IMR-90 (cell line): ENCODE measurements at regions not wholly inside any gene's neighbourhood (a gene's known extent, or its start where the extent isn't known, plus 50 kb on each side); places are given as distances from the start of the nearest gene placed in this dataset.

Source experiments
- ATAC-seq: fragments of 200-7000 bp; cut with Tn5 transposase; 2 replicates; pipeline ENCODE4 v1.9.1; 2020; ENCODE audit warnings: low read depth, mild to moderate bottlenecking, moderate library complexity
- BruUV-seq: library from RNA; stranded (reverse); fragments of 400-500 nt; replicated peaks from 2 replicates; lab custom pipeline; 2021; lab: Mats Ljungman, UMichigan
- CTCF ChIA-PET: fragments of 300-600 bp; formaldehyde crosslinking; extraction: SDS; loops from one replicate; lab custom pipeline; 2021; ENCODE audit warnings: antibody characterized with exemption; lab: Yijun Ruan, JAX
- POLR2A ChIA-PET: fragments of 300-600 bp; sonication (Branson Sonifier 250); formaldehyde crosslinking; loops from one replicate; lab custom pipeline; 2022; ENCODE audit warnings: antibody characterized with exemption; ENCODE audit not compliant: unreplicated experiment; lab: Charles Lee
- DNase-seq: peaks from one replicate; pipeline ENCODE4 v3.0.0; 2013
- H2AFZ ChIP-seq: replicated peaks from 2 replicates; pipeline ENCODE3; 2013; ENCODE audit warnings: low read length, mild to moderate bottlenecking; ENCODE audit not compliant: poor library complexity
- H2AK5ac ChIP-seq: 2 replicates; pipeline ENCODE4 v1.6.1; 2013; ENCODE audit warnings: low read depth, low read length, inconsistent platforms
- H2AK9ac ChIP-seq: replicated peaks from 2 replicates; pipeline ENCODE3; 2013; ENCODE audit warnings: mild to moderate bottlenecking, low read depth, low read length, moderate library complexity; ENCODE audit not compliant: poor library complexity
- H2BK120ac ChIP-seq: 2 replicates; pipeline ENCODE4 v1.6.1; 2013; ENCODE audit warnings: low read depth, low read length, inconsistent platforms
- H2BK15ac ChIP-seq: 3 replicates; pipeline ENCODE4 v1.6.1; 2013; ENCODE audit warnings: low read depth, low read length, inconsistent platforms
- H2BK20ac ChIP-seq: 2 replicates; pipeline ENCODE4 v1.6.1; 2013; ENCODE audit warnings: low read depth, mild to moderate bottlenecking, inconsistent platforms, low read length, moderate library complexity
- H2BK5ac ChIP-seq: 2 replicates; pipeline ENCODE4 v1.6.1; 2013; ENCODE audit warnings: mild to moderate bottlenecking, low read depth, low read length, inconsistent platforms; ENCODE audit not compliant: poor library complexity, severe bottlenecking
- H3K14ac ChIP-seq: replicated peaks from 2 replicates; pipeline ENCODE4 v1.6.1; 2013; ENCODE audit warnings: low read depth, low read length, inconsistent platforms
- H3K18ac ChIP-seq: 2 replicates; pipeline ENCODE4 v1.6.1; 2013; ENCODE audit warnings: low read depth, low read length, control low read depth
- H3K23ac ChIP-seq: 2 replicates; pipeline ENCODE4 v1.6.1; 2013; ENCODE audit warnings: low read depth, low read length, inconsistent platforms
- H3K27ac ChIP-seq: 2 replicates; pipeline ENCODE4 v1.5.1; 2013; ENCODE audit warnings: mild to moderate bottlenecking, control low read depth, low read length; ENCODE audit not compliant: insufficient read depth
- H3K27me3 ChIP-seq: 2 replicates; pipeline ENCODE4 v1.6.1; 2013; ENCODE audit warnings: low read length; ENCODE audit not compliant: control insufficient read depth, insufficient read depth
- H3K36me3 ChIP-seq: 2 replicates; pipeline ENCODE4 v1.6.1; 2013; ENCODE audit warnings: low read length, mixed read lengths; ENCODE audit not compliant: control insufficient read depth, insufficient read depth
- H3K4ac ChIP-seq: 2 replicates; pipeline ENCODE4 v1.6.1; 2013; ENCODE audit warnings: low read depth, low read length, inconsistent platforms
- H3K4me1 ChIP-seq: 2 replicates; pipeline ENCODE4 v1.6.1; 2013; ENCODE audit warnings: low read length, mixed read lengths; ENCODE audit not compliant: control insufficient read depth, insufficient read depth
- H3K4me2 ChIP-seq: 2 replicates; pipeline ENCODE4 v1.6.1; 2013; ENCODE audit warnings: low read depth, mild to moderate bottlenecking, control low read depth, low read length, moderate library complexity
- H3K4me3 ChIP-seq: 2 replicates; pipeline ENCODE4 v1.5.1; 2013; ENCODE audit warnings: low read depth, mild to moderate bottlenecking, control low read depth, low read length, moderate library complexity; ENCODE audit not compliant: insufficient read depth
- H3K56ac ChIP-seq: 2 replicates; pipeline ENCODE4 v1.6.1; 2013; ENCODE audit warnings: low read length, inconsistent platforms; ENCODE audit not compliant: insufficient read depth; ENCODE audit errors: extremely low read depth
- H3K79me1 ChIP-seq, 2 experiments: 2 replicates each; pipeline ENCODE4 v1.6.1; 2013; ENCODE audit warnings: low read length in 2 of 2, inconsistent platforms in 1 of 2, low read depth in 1 of 2
- H3K9ac ChIP-seq: 2 replicates; pipeline ENCODE4 v1.6.1; 2013; ENCODE audit warnings: low read depth, low read length, control low read depth
- H3K9me1 ChIP-seq: 2 replicates; pipeline ENCODE4 v1.6.1; 2013; ENCODE audit warnings: low read length, inconsistent platforms; ENCODE audit not compliant: insufficient read depth
- H3K9me3 ChIP-seq: 2 replicates; pipeline ENCODE4 v1.6.1; 2013; ENCODE audit warnings: low read length; ENCODE audit not compliant: control insufficient read depth, insufficient read depth
- H4K20me1 ChIP-seq: 2 replicates; pipeline ENCODE4 v1.6.1; 2013; ENCODE audit warnings: low read length, inconsistent platforms; ENCODE audit not compliant: insufficient read depth
- H4K5ac ChIP-seq: 2 replicates; pipeline ENCODE4 v1.6.1; 2013; ENCODE audit warnings: mild to moderate bottlenecking, low read depth, low read length, control low read depth
- H4K8ac ChIP-seq, 2 experiments: 2 replicates each; pipeline ENCODE4 v1.6.1; 2013; ENCODE audit warnings: low read depth in 2 of 2, low read length in 2 of 2, control low read depth in 1 of 2, inconsistent platforms in 1 of 2
- H4K91ac ChIP-seq: 2 replicates; pipeline ENCODE4 v1.6.1; 2013; ENCODE audit warnings: low read depth, low read length, inconsistent platforms; ENCODE audit not compliant: insufficient read depth
- CEBPB ChIP-seq: IDR thresholded peaks from 2 replicates; pipeline ENCODE4 v1.6.1; 2012; ENCODE audit warnings: low read depth, low read length, improper control_type of control experiment
- WGBS, 2 experiments: methylation state at CpG; one replicate each; pipeline versions ENCODE4 v1.1.5 to v1.1.7; 2013; ENCODE audit warnings: missing lambda C conversion rate in 2 of 2; ENCODE audit not compliant: insufficient read length in 1 of 2; ENCODE audit errors: extremely low coverage in 2 of 2; 5-methylcytosine and 5-hydroxymethylcytosine counted together
- dilution Hi-C: fragments of 300-500 bp; cut with HindIII; formaldehyde crosslinking; loops from one replicate; pipeline ENCODE4 v1.14.3; 2018; ENCODE audit warnings: low sequenced_read_pairs; ENCODE audit not compliant: unreplicated experiment
- in situ Hi-C: fragments of 300-500 bp; cut with MboI; formaldehyde crosslinking; loops from 3 replicates; pipeline ENCODE4 v1.14.3; 2019; ENCODE audit warnings: low sequenced_read_pairs, inconsistent platforms, mixed read lengths
- intact Hi-C: fragments of 100-400 bp; cut with micrococcal nuclease; formaldehyde crosslinking; loops from 2 replicates; pipeline ENCODE4 v1.10.0; 2022

DNA sequence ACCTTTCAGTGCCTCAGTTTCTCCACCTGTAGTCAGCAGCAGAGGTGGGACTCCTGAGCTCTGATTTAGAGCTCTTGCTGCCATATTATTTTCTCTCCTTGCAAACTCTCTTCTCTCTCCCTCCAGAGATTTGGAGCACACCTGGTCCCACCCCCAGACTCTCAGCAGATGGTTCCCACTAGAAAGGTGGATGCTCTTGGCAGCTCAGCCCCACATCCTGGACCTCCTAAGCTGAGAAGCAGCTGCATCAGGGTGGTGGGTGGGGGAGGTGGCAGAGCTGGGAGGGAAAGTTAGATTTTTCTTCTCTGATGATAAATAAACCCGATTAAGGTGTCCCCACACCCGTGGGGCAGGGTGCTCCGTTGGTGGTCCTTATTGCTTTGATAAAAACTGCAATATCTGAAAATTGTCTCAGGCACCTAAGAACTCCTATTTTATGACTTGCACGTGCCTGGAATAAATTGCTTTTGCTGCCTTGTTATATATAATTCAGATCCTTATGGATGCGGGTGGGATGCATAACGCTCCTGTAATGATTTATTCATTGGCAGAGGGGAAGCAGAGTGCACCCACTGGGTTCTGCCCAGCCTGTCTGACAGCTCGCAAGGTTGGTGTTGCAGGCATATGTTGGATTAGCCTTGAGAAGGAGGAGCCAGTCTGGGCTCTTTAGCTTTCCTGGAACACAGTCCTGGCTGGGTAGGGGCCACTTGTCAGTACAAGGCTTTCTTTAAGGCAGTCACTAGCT, 214.2 kb downstream of the SUDS3 start:
- Histone ChIP-seq H4K20me1 (no peaks in the 10 kb centered on the region), H3K18ac (no peak overlapping the region), H3K27me3 (no peaks in the 10 kb centered on the region), H2BK5ac (no peak overlapping the region), H3K9me3 (peaks cover 22% of the 10 kb centered on the region), H3K9ac (no peak overlapping the region), H3K4me2 (no peak overlapping the region), H2BK20ac (no peak overlapping the region), H2BK120ac (no peak overlapping the region), H2AK9ac (no peak overlapping the region), H3K27ac (no peak overlapping the region), H3K4me1 (no peaks in the 10 kb centered on the region), H4K5ac (no peak overlapping the region), H4K8ac (no peak overlapping the region), H3K36me3 (no peaks in the 10 kb centered on the region), H3K4me3 (no peak overlapping the region), H2AFZ (no peak overlapping the region), H3K56ac (no peak overlapping the region), H3K9me1 (no peaks in the 10 kb centered on the region), H3K4ac (no peak overlapping the region), H2AK5ac (no peak overlapping the region), H3K14ac (no peak overlapping the region), H3K79me1 (no peaks in the 10 kb centered on the region), H2BK15ac (no peak overlapping the region), H3K23ac (no peak overlapping the region), H4K91ac (no peak overlapping the region)
- no peak for TF ChIP-seq CEBPB
- WGBS, 2 experiments = 48% methylated on average over 2 of the region's 7 CpGs; no CpG with 5 or more reads in 1 of the 2 experiments
- intact Hi-C loops (no loop called here), in situ Hi-C loops (no loop called here), dilution Hi-C loops (no loop called here)
- POLR2A ChIA-PET = no interaction called here
- no TSS peak for BruUV-seq
- CTCF ChIA-PET = no interaction called here
- DNase-seq (no peak), ATAC-seq (no peak)
